ENCODE measurements at regions not wholly inside any gene's neighbourhood (a gene's known extent, or its start where the extent isn't known, plus 50 kb on each side); places are given as distances from the start of the nearest gene placed in this dataset.
A peak's percentile ranks its signal among the peaks of the same experiment; 100 is the strongest.

DNA sequence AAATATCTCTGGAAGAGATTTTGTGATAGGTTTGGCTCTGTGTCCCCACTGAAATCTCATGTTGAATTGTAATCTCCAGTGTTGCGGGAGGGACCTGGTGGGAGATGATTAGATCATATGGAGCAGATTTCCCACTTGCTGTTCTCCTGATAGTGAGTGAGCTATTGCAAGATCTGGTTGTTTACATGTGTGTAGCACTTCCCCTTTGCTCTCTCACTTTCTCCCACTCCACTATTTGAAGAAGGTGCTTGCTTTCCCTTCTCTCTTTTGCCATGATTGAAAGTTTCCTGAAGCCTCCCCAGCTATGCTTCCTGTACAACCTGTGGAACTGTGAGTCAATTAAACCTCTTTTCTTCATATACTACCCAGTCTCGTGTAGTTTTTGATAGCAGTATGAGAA lies 97.0 kb upstream of the FN1 start (continued):
- TF ChIP-seq RAD21 (CRISPR knock-in tag; conservative IDR thresholded peaks at IDR 0.05 in 1 of 2, IDR thresholded peaks at IDR 0.05 in 1 of 2) = 0 out of 4 replicates have a peak, but pooled peaks of 1 of the 2 experiments have one; percentile 6
- TF ChIP-seq CHD1 (IDR thresholded peaks at IDR 0.05; ENCODE audit: low read length) = no peak
- TF ChIP-seq ETV6 (IDR thresholded peaks at IDR 0.05; ENCODE audit: borderline replicate concordance in 1 of 2, low read depth in 2 of 2, low read length in 1 of 2) = no peak
- TF ChIP-seq ETV6 (CRISPR knock-in tag; IDR thresholded peaks at IDR 0.05; ENCODE audit: borderline replicate concordance) = no peak
- peak; percentile 89 for TF ChIP-seq EP300 (IDR thresholded peaks at IDR 0.05; ENCODE audit: low read length)
- TF ChIP-seq SPI1 (IDR thresholded peaks at IDR 0.05; ENCODE audit: borderline replicate concordance, low read depth, low read length) = peak; percentile 90; the same call in 1 of the 2 replicates
- TF ChIP-seq PRMT5 (CRISPR knock-in tag; IDR thresholded peaks at IDR 0.05) = no peak
- TF ChIP-seq, protein P1, sequence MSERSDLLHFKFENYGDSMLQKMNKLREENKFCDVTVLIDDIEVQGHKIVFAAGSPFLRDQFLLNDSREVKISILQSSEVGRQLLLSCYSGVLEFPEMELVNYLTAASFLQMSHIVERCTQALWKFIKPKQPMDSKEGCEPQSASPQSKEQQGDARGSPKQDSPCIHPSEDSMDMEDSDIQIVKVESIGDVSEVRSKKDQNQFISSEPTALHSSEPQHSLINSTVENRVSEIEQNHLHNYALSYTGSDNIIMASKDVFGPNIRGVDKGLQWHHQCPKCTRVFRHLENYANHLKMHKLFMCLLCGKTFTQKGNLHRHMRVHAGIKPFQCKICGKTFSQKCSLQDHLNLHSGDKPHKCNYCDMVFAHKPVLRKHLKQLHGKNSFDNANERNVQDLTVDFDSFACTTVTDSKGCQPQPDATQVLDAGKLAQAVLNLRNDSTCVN (CRISPR knock-in tag; IDR thresholded peaks at IDR 0.05) = no peak
- TF ChIP-seq, protein P2, sequence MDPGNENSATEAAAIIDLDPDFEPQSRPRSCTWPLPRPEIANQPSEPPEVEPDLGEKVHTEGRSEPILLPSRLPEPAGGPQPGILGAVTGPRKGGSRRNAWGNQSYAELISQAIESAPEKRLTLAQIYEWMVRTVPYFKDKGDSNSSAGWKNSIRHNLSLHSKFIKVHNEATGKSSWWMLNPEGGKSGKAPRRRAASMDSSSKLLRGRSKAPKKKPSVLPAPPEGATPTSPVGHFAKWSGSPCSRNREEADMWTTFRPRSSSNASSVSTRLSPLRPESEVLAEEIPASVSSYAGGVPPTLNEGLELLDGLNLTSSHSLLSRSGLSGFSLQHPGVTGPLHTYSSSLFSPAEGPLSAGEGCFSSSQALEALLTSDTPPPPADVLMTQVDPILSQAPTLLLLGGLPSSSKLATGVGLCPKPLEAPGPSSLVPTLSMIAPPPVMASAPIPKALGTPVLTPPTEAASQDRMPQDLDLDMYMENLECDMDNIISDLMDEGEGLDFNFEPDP (CRISPR knock-in tag; IDR thresholded peaks at IDR 0.05) = no peak
- TF ChIP-seq, protein P3, sequence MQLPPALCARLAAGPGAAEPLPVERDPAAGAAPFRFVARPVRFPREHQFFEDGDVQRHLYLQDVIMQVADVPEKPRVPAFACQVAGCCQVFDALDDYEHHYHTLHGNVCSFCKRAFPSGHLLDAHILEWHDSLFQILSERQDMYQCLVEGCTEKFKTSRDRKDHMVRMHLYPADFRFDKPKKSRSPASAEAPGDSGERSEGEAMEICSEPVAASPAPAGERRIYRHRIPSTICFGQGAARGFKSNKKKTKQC (CRISPR knock-in tag; IDR thresholded peaks at IDR 0.05) = no peak
- no peak for TF ChIP-seq RBBP5 (IDR thresholded peaks at IDR 0.05; ENCODE audit: borderline replicate concordance, insufficient read depth, low read length, poor library complexity, severe bottlenecking)
- TF ChIP-seq, protein P4, sequence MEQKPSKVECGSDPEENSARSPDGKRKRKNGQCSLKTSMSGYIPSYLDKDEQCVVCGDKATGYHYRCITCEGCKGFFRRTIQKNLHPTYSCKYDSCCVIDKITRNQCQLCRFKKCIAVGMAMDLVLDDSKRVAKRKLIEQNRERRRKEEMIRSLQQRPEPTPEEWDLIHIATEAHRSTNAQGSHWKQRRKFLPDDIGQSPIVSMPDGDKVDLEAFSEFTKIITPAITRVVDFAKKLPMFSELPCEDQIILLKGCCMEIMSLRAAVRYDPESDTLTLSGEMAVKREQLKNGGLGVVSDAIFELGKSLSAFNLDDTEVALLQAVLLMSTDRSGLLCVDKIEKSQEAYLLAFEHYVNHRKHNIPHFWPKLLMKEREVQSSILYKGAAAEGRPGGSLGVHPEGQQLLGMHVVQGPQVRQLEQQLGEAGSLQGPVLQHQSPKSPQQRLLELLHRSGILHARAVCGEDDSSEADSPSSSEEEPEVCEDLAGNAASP (IDR thresholded peaks at IDR 0.05) = no peak
- TF ChIP-seq, protein P5, sequence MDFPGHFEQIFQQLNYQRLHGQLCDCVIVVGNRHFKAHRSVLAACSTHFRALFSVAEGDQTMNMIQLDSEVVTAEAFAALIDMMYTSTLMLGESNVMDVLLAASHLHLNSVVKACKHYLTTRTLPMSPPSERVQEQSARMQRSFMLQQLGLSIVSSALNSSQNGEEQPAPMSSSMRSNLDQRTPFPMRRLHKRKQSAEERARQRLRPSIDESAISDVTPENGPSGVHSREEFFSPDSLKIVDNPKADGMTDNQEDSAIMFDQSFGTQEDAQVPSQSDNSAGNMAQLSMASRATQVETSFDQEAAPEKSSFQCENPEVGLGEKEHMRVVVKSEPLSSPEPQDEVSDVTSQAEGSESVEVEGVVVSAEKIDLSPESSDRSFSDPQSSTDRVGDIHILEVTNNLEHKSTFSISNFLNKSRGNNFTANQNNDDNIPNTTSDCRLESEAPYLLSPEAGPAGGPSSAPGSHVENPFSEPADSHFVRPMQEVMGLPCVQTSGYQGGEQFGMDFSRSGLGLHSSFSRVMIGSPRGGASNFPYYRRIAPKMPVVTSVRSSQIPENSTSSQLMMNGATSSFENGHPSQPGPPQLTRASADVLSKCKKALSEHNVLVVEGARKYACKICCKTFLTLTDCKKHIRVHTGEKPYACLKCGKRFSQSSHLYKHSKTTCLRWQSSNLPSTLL (IDR thresholded peaks at IDR 0.05) = no peak
- no peak for TF ChIP-seq ZNF583 (CRISPR knock-in tag; IDR thresholded peaks at IDR 0.05)
- TF ChIP-seq SAP30 (IDR thresholded peaks at IDR 0.05; ENCODE audit: borderline replicate concordance, insufficient read depth, low read depth, low read length, poor library complexity, severe bottlenecking) = no peak
- no peak for TF ChIP-seq SMARCA5 (IDR thresholded peaks at IDR 0.05)
- TF ChIP-seq MBD2 (IDR thresholded peaks at IDR 0.05; ENCODE audit: borderline replicate concordance, low read depth) = no peak
- TF ChIP-seq SOX6 (IDR thresholded peaks at IDR 0.05) = peak; percentile 91
- TF ChIP-seq L3MBTL2 (IDR thresholded peaks at IDR 0.05) = 0 out of 2 replicates have a peak, but pooled peaks have one; percentile 22
- no peak for TF ChIP-seq TARDBP (IDR thresholded peaks at IDR 0.05)
- peak in 1 of 2 experiments; percentile 95; a peak in 2 of 4 replicates for TF ChIP-seq RCOR1 (IDR thresholded peaks at IDR 0.05; ENCODE audit: borderline replicate concordance in 1 of 2, low read depth in 2 of 2, low read length in 2 of 2)
- no peak for TF ChIP-seq MED1 (CRISPR knock-in tag; IDR thresholded peaks at IDR 0.05; ENCODE audit: borderline replicate concordance)
- no peak for TF ChIP-seq ZEB2 (IDR thresholded peaks at IDR 0.05)
- peak; percentile 84 for TF ChIP-seq CBFA2T3 (IDR thresholded peaks at IDR 0.05)
- peak; percentile 72; the same call in 1 of the 2 replicates for TF ChIP-seq PML (IDR thresholded peaks at IDR 0.05; ENCODE audit: low read length)
